H1 (cell line): ENCODE measurements at regions not wholly inside any gene's neighbourhood (a gene's known extent, or its start where the extent isn't known, plus 50 kb on each side); places are given as distances from the start of the nearest gene placed in this dataset.

ENCODE experiments used
- CTCF ChIP-seq, 3 experiments: IDR thresholded peaks; 1 replicate in 2 of 3; 2 replicates in 1 of 3; pipeline versions ENCODE4 v1.5.1 to v1.6.1; 2011; ENCODE audit warnings: low read length in 3 of 3, mild to moderate bottlenecking in 3 of 3, inconsistent platforms in 2 of 3, low read depth in 1 of 3, moderate library complexity in 1 of 3; ENCODE audit not compliant: insufficient read depth in 1 of 3; ENCODE audit errors: control extremely low read depth in 1 of 3
- GABPA ChIP-seq: IDR thresholded peaks from 2 replicates; pipeline ENCODE4 v1.6.1; 2011; ENCODE audit warnings: mild to moderate bottlenecking, low read length, moderate library complexity, borderline replicate concordance; ENCODE audit not compliant: insufficient read depth
- MAX ChIP-seq: IDR thresholded peaks from 2 replicates; pipeline ENCODE4 v1.6.1; 2012; ENCODE audit warnings: inconsistent platforms
- POLR2AphosphoS5 ChIP-seq: IDR thresholded peaks from 2 replicates; pipeline ENCODE4 v1.6.1; 2011; ENCODE audit warnings: low read depth, low read length
- RAD21 ChIP-seq, 2 experiments: IDR thresholded peaks in 1 of 2; conservative IDR thresholded peaks in 1 of 2; 2 replicates each; pipeline ENCODE4 v1.6.1; 2011; ENCODE audit warnings: low read depth in 2 of 2, low read length in 2 of 2, improper control_type of control experiment in 1 of 2, inconsistent platforms in 1 of 2, mild to moderate bottlenecking in 1 of 2, moderate library complexity in 1 of 2
- TAF1 ChIP-seq: IDR thresholded peaks from 2 replicates; pipeline ENCODE4 v1.6.1; 2011; ENCODE audit warnings: mild to moderate bottlenecking, low read depth, low read length

- TF ChIP-seq MAX (no peak), RAD21 (IDR thresholded peaks at IDR 0.05 in 1 of 2, conservative IDR thresholded peaks at IDR 0.05 in 1 of 2; ENCODE audit: low read depth in 2 of 2, low read length in 2 of 2) (no peak), POLR2AphosphoS5 (no peak), TAF1 (no peak), CTCF (IDR thresholded peaks at IDR 0.05; ENCODE audit: control extremely low read depth in 1 of 3, insufficient read depth in 1 of 3, low read depth in 1 of 3, low read length in 3 of 3) (no peak), GABPA (no peak)
Observed at GRCh38 chr7:121595758-121596696, 199.9 kb upstream of the FAM3C start.
